ENCODE measurements at regions not wholly inside any gene's neighbourhood (a gene's known extent, or its start where the extent isn't known, plus 50 kb on each side); places are given as distances from the start of the nearest gene placed in this dataset.

- no peak for DNase-seq (ENCODE audit: low read depth in 1 of 2, low spot score in 1 of 2)
- no peak overlapping the region for H3K27ac ChIP-seq
- no peaks in the 10 kb centered on the region for H3K27me3 ChIP-seq
- no peaks in the 10 kb centered on the region for H3K9me3 ChIP-seq (ENCODE audit: low read depth)
- TF ChIP-seq CTCF (IDR thresholded peaks at IDR 0.05; ENCODE audit: low read depth, low read length), result no peak
- no peaks in the 10 kb centered on the region for H3K4me1 ChIP-seq (ENCODE audit: low read depth)
- H3K4me3 ChIP-seq, result no peak overlapping the region
- no peaks in the 10 kb centered on the region for H3K36me3 ChIP-seq
These were observed 73.4 kb upstream of the CDH6 start for GRCh38 chr5:31119938-31120641.

- Histone ChIP-seq H3K4me1 (ENCODE audit: low read depth) (no peaks in the 10 kb centered on the region), H3K4me3 (no peak overlapping the region), H3K9me3 (ENCODE audit: low read depth) (no peaks in the 10 kb centered on the region), H3K36me3 (no peaks in the 10 kb centered on the region), H3K27me3 (no peaks in the 10 kb centered on the region), H3K27ac (no peak overlapping the region)
- TF ChIP-seq CTCF (IDR thresholded peaks at IDR 0.05; ENCODE audit: low read depth, low read length), result no peak
- peak in 1 of 2 donors; percentile 21 for DNase-seq (ENCODE audit: low read depth in 1 of 2, low spot score in 1 of 2)
These were observed 76.9 kb upstream of the CDH6 start for GRCh38 chr5:31116466-31117031.

GRCh38 chr5:31114817-31115216 is 78.7 kb upstream of the CDH6 start:
- Histone ChIP-seq H3K36me3 (no peaks in the 10 kb centered on the region), H3K27me3 (no peaks in the 10 kb centered on the region)
- no peak for TF ChIP-seq CTCF (IDR thresholded peaks at IDR 0.05; ENCODE audit: low read depth, low read length)

GRCh38 chr5:31113666-31114350 is 79.7 kb upstream of the CDH6 start:
- Histone ChIP-seq H3K4me3 (no peak overlapping the region), H3K4me1 (ENCODE audit: low read depth) (no peaks in the 10 kb centered on the region), H3K27me3 (no peaks in the 10 kb centered on the region), H3K27ac (no peak overlapping the region), H3K9me3 (ENCODE audit: low read depth) (no peaks in the 10 kb centered on the region), H3K36me3 (no peaks in the 10 kb centered on the region)
- TF ChIP-seq CTCF (IDR thresholded peaks at IDR 0.05; ENCODE audit: low read depth, low read length), result no peak
- no peak for DNase-seq (ENCODE audit: low read depth in 1 of 2, low spot score in 1 of 2)

More at GRCh38 chr5:31114817-31115216, 78.7 kb upstream of the CDH6 start:
- Histone ChIP-seq H3K27ac (no peak overlapping the region), H3K4me1 (ENCODE audit: low read depth) (no peaks in the 10 kb centered on the region), H3K9me3 (ENCODE audit: low read depth) (no peaks in the 10 kb centered on the region), H3K4me3 (no peak overlapping the region)
- DNase-seq (ENCODE audit: low read depth in 1 of 2, low spot score in 1 of 2), result no peak

DNA sequence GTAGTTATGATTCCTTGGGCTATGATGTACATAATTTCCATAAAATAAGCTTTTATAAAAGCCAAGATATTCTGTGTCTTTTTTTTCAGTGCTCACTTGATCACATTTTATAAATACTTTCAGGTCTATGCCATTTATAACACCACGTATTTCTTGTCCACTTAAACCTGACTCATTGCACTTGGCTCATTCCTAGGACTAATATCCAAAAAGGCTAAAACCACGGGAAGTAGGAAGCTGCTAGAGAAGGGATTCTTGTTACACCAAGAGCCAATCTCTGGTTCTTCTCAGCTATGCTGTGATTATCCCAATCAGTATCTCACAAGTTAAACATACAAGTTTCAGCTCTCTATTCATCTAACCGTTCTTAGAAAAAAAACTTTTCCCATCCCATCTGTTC is 80.4 kb upstream of the CDH6 start:
- Histone ChIP-seq H3K9me3 (ENCODE audit: low read depth) (no peaks in the 10 kb centered on the region), H3K36me3 (no peaks in the 10 kb centered on the region), H3K4me1 (ENCODE audit: low read depth) (no peaks in the 10 kb centered on the region), H3K27me3 (no peaks in the 10 kb centered on the region), H3K27ac (no peak overlapping the region), H3K4me3 (no peak overlapping the region)
- TF ChIP-seq CTCF (IDR thresholded peaks at IDR 0.05; ENCODE audit: low read depth, low read length), result no peak
- DNase-seq (ENCODE audit: low read depth in 1 of 2, low spot score in 1 of 2), result peak in 1 of 2 donors; percentile 60

Data from cardiac muscle cell (in vitro differentiated cells and primary cell).